ENCODE measurements at regions not wholly inside any gene's neighbourhood (a gene's known extent, or its start where the extent isn't known, plus 50 kb on each side); places are given as distances from the start of the nearest gene placed in this dataset.

DNA sequence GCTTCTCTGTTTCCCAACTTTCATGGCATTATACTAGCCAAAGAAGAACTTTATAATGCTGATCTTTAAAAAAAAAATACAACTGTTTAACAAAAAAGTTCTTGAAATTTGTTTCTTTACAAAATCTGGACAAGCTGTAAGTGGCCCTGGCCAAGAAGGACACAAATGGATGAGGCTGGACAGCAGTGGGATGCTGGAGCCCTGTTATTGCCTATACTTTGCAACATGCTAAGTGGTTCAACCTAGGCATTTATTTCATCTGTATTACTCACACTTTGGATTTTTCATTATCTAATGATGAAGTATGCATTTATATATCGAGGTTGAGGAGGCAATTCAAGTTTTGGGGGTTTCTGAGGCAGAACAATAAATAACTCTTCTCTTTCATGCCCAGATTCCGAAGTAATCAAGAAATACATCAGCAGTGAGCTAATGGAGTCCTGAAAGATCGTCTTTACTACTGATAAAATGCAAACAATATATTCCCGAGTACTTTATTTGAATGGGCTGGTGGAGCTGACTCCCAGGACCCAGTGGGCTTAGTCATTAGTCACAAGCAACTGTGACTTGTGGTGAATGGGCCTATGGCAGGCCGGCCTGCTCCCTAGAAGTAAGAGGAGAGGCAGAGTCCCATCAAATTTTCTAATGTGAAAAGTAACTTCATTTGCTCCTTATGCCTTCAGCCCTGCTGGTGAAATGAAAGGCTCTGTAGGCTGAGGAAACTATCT is 177.3 kb upstream of the DPH6 start (continued):
- no peak for TF ChIP-seq ELF1 (IDR thresholded peaks at IDR 0.05; ENCODE audit: borderline replicate concordance, low read depth)
- TF ChIP-seq CBX3 (IDR thresholded peaks at IDR 0.05; ENCODE audit: low read depth) = no peak
- no peak for TF ChIP-seq EGR1 (IDR thresholded peaks at IDR 0.05; ENCODE audit: low read depth)
- TF ChIP-seq JUND (IDR thresholded peaks at IDR 0.05) = no peak

DNA sequence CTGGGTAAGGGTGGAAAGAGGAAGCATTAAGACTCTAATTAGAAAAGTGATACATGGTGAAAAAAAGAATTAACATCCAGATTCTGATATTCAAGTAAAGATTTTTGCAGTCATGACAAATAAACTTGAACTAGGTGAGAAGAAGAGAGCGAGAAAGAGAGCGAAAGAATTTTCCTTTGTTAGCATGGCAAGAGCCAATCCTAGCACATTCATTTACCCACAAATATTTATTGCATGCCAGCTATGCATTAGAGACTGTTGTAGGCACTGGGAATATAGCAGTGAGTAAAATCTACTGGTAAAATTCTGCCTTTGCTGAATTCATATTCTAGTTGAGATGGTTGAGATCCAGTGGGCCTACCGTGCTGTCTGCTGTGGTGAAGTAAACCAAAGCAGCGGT is 177.9 kb upstream of the DPH6 start:
- Histone ChIP-seq H3K36me3 (ENCODE audit: control insufficient read depth in 1 of 2, insufficient read depth in 2 of 2, low read length in 2 of 2) (no peaks in the 10 kb centered on the region), H3K9me2 (ENCODE audit: insufficient read depth) (no peaks in the 10 kb centered on the region), H3K79me2 (ENCODE audit: insufficient read depth, low read length) (no peaks in the 10 kb centered on the region), H3K4me2 (ENCODE audit: low read length) (no peak overlapping the region), H2AFZ (ENCODE audit: low read depth, low read length, poor library complexity, severe bottlenecking) (no peak overlapping the region), H3K9me3 (ENCODE audit: control insufficient read depth in 1 of 2, insufficient read depth in 1 of 2, low read depth in 1 of 2, low read length in 2 of 2) (no peaks in the 10 kb centered on the region), H4K20me1 (ENCODE audit: insufficient read depth) (no peaks in the 10 kb centered on the region), H3K4me1 (ENCODE audit: control insufficient read depth in 1 of 2, insufficient read depth in 2 of 2, low read length in 2 of 2) (peaks cover 0 to 15% of the 10 kb centered on the region in 2 experiments; a peak in 1 of 4 replicates), H3K27ac (ENCODE audit: low read depth, low read length) (no peak overlapping the region), H3K4me3 (replicated peaks in 1 of 2; ENCODE audit: low read depth in 1 of 2, low read length in 2 of 2) (no peak overlapping the region), H3K9ac (ENCODE audit: low read length) (no peak overlapping the region), H3K27me3 (ENCODE audit: insufficient read depth, low read length) (no peaks in the 10 kb centered on the region)
- TF ChIP-seq SP1 (IDR thresholded peaks at IDR 0.05; ENCODE audit: low read depth) = no peak
- BruUV-seq (replicated peaks) = no TSS peak
- CTCF ChIA-PET = no interaction called here
- intact Hi-C loops (cut with micrococcal nuclease) = no loop called here
- POLR2A ChIA-PET = no interaction called here
- DNase-seq (ENCODE audit: low read depth, low spot score) = no peak
- ATAC-seq = no peak
- RAD21 ChIA-PET (ENCODE audit: low non-redundant PET in 1 of 2, low total read pairs in 2 of 2, uncharacterized antibody in 2 of 2, unreplicated experiment in 2 of 2) = no interaction called here

DNA sequence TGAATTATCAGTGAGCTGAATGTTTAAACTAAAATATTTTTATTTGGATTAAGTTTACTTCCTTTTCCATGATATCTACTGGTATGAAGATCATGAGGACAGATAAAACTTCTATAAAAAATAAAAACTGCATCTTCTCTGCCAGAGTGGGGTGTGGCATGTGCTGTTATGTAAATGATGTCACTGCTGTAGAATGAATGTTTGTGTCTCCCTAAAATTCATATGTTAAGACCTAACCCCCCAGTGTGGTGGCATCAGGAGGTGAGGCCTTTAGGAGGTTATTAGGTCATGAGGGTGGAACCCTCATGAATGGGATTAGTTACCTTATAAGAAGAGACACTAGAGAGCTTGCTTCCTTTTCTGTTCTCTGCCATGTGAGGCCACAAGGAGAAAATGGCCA is 178.7 kb upstream of the DPH6 start:
- ChIA-PET RAD21 (ENCODE audit: low non-redundant PET in 1 of 2, low total read pairs in 2 of 2, uncharacterized antibody in 2 of 2, unreplicated experiment in 2 of 2) (no interaction called here), POLR2A (no interaction called here), CTCF (no interaction called here)
- H3K79me2 ChIP-seq (ENCODE audit: insufficient read depth, low read length) = no peaks in the 10 kb centered on the region
- H3K9me3 ChIP-seq (ENCODE audit: control insufficient read depth in 1 of 2, insufficient read depth in 1 of 2, low read depth in 1 of 2, low read length in 2 of 2) = no peaks in the 10 kb centered on the region
- intact Hi-C loops (cut with micrococcal nuclease) = no loop called here
- no peak for ATAC-seq
- H2AFZ ChIP-seq (ENCODE audit: low read depth, low read length, poor library complexity, severe bottlenecking) = no peak overlapping the region
- DNase-seq (ENCODE audit: low read depth, low spot score) = no peak
- H3K36me3 ChIP-seq (ENCODE audit: control insufficient read depth in 1 of 2, insufficient read depth in 2 of 2, low read length in 2 of 2) = no peaks in the 10 kb centered on the region
- no peaks in the 10 kb centered on the region for H3K27me3 ChIP-seq (ENCODE audit: insufficient read depth, low read length)
- H3K9ac ChIP-seq (ENCODE audit: low read length) = no peak overlapping the region
- peaks cover 0 to 15% of the 10 kb centered on the region in 2 experiments; a peak in 1 of 4 replicates for H3K4me1 ChIP-seq (ENCODE audit: control insufficient read depth in 1 of 2, insufficient read depth in 2 of 2, low read length in 2 of 2)
- no TSS peak for BruUV-seq (replicated peaks)
- no peak overlapping the region for H3K27ac ChIP-seq (ENCODE audit: low read depth, low read length)
- no peak overlapping the region for H3K4me3 ChIP-seq (replicated peaks in 1 of 2; ENCODE audit: low read depth in 1 of 2, low read length in 2 of 2)
- no peak overlapping the region for H3K4me2 ChIP-seq (ENCODE audit: low read length)
- no peak for TF ChIP-seq ELF1 (IDR thresholded peaks at IDR 0.05; ENCODE audit: borderline replicate concordance, low read depth)
- no peak for TF ChIP-seq CEBPB (IDR thresholded peaks at IDR 0.05; ENCODE audit: low read depth)
- TF ChIP-seq ZNF274 (IDR thresholded peaks at IDR 0.05; ENCODE audit: low read depth, low read length) = no peak
- no peak for TF ChIP-seq SIN3A (IDR thresholded peaks at IDR 0.05; ENCODE audit: low read depth)
- TF ChIP-seq, protein P1, sequence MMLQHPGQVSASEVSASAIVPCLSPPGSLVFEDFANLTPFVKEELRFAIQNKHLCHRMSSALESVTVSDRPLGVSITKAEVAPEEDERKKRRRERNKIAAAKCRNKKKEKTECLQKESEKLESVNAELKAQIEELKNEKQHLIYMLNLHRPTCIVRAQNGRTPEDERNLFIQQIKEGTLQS (IDR thresholded peaks at IDR 0.05) = no peak
- TF ChIP-seq SP1 (IDR thresholded peaks at IDR 0.05; ENCODE audit: low read depth) = no peak
- no peak for TF ChIP-seq SRF (IDR thresholded peaks at IDR 0.05; ENCODE audit: low read depth)
- TF ChIP-seq, protein P2, sequence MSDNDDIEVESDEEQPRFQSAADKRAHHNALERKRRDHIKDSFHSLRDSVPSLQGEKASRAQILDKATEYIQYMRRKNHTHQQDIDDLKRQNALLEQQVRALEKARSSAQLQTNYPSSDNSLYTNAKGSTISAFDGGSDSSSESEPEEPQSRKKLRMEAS (IDR thresholded peaks at IDR 0.05) = no peak
- TF ChIP-seq POLR2AphosphoS5 (IDR thresholded peaks at IDR 0.05; ENCODE audit: low read depth, low read length) = no peak
- TF ChIP-seq POLR2A (IDR thresholded peaks at IDR 0.05; ENCODE audit: borderline replicate concordance, extremely low read depth, insufficient read depth, insufficient read length) = no peak
- TF ChIP-seq EZH2 (IDR thresholded peaks at IDR 0.05) = no peak
- TF ChIP-seq, protein P3, sequence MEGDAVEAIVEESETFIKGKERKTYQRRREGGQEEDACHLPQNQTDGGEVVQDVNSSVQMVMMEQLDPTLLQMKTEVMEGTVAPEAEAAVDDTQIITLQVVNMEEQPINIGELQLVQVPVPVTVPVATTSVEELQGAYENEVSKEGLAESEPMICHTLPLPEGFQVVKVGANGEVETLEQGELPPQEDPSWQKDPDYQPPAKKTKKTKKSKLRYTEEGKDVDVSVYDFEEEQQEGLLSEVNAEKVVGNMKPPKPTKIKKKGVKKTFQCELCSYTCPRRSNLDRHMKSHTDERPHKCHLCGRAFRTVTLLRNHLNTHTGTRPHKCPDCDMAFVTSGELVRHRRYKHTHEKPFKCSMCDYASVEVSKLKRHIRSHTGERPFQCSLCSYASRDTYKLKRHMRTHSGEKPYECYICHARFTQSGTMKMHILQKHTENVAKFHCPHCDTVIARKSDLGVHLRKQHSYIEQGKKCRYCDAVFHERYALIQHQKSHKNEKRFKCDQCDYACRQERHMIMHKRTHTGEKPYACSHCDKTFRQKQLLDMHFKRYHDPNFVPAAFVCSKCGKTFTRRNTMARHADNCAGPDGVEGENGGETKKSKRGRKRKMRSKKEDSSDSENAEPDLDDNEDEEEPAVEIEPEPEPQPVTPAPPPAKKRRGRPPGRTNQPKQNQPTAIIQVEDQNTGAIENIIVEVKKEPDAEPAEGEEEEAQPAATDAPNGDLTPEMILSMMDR (IDR thresholded peaks at IDR 0.05 in 2 of 3, conservative IDR thresholded peaks at IDR 0.05 in 1 of 3; ENCODE audit: borderline replicate concordance in 1 of 3, insufficient read depth in 1 of 3, low read depth in 2 of 3, low read length in 2 of 3) = no peak
- no peak for TF ChIP-seq JUND (IDR thresholded peaks at IDR 0.05)
- no peak for TF ChIP-seq EGR1 (IDR thresholded peaks at IDR 0.05; ENCODE audit: low read depth)
- no peak for TF ChIP-seq EZH2phosphoT487 (IDR thresholded peaks at IDR 0.05; ENCODE audit: borderline replicate concordance)
- TF ChIP-seq ZFX (IDR thresholded peaks at IDR 0.05) = no peak
- no peak for TF ChIP-seq YY1 (IDR thresholded peaks at IDR 0.05; ENCODE audit: extremely low read depth, insufficient replicate concordance, low read depth, low read length)
- no peak for TF ChIP-seq FOSL1 (IDR thresholded peaks at IDR 0.05; ENCODE audit: low read depth)
- TF ChIP-seq RAD21 (IDR thresholded peaks at IDR 0.05; ENCODE audit: low read depth) = no peak
- no peaks in the 10 kb centered on the region for H3K9me2 ChIP-seq (ENCODE audit: insufficient read depth)
- H4K20me1 ChIP-seq (ENCODE audit: insufficient read depth) = no peaks in the 10 kb centered on the region

Data from HCT116 (cell line).